ENCODE measurements at regions not wholly inside any gene's neighbourhood (a gene's known extent, or its start where the extent isn't known, plus 50 kb on each side); places are given as distances from the start of the nearest gene placed in this dataset.
"Not testable (repeated sequence)": the region's sequence is repeated elsewhere in the genome, so short reads cannot be mapped to it uniquely, and the experiment has no call there.

DNA sequence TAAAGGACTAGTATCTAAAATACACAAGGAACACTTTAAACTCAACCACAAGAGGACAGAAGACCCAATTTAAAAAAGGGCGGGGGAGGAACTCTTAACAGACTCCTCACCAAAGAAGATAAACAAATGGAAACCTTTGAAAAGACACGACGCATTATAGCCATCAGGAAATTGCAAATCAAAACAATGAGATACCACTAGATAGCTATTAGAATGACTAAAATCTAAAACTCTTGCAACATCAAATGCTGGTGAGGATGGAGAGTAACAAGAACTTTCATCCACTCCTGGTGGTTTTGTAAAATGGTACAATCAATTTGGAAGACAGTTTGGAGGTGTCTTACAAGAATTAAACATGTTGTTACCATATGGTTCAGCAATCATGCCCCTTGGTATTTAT lies 708.2 kb downstream of the BRINP3 start:
- DNase-seq (ENCODE audit: low read depth), result no peak

DNA sequence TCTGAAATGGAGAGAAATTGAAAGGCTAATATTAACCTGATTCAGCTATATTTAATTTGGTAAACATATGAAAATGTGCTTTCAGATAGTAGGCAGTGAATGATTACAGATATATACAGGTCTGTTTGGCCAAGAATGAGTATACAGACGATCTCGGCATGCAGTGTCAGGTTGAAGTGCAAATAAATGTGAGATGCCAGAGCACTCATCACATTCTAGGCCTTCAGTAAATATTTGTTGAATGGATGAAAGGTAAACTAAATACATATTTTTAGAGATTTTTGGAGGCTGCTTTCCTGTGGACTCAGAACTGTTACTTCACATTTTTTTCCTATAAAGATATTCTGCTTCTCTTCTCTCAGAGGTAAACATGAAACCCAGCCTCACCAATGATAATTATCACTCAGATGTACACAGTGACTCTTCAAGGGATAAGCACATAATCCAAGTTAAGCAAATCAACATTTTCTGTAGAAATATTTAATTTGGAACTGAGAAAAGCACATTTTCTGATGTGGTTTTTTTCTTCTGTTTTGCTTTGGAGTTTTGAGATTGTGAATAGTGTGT lies 702.9 kb downstream of the BRINP3 start:
- no peak for DNase-seq (ENCODE audit: low read depth)

DNA sequence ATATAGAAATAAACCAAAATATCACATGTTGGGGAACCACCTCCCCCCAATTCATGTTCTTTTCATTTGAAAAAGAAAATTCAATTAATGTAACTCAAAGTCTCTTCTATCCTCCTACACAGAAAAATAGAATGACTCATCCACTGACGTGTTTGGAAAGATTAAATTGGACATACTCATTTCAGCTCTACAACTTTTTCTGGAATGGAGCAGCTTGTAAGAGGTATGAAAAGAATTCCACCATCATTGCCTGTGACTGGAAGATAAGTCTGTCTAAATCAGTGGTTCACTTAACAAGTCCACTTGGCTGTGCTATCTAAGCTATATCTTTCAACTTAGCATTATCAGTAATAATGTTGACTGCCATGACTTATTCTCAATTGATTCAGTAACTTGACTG lies 702.3 kb downstream of the BRINP3 start:
- DNase-seq (ENCODE audit: low read depth), result no peak

DNA sequence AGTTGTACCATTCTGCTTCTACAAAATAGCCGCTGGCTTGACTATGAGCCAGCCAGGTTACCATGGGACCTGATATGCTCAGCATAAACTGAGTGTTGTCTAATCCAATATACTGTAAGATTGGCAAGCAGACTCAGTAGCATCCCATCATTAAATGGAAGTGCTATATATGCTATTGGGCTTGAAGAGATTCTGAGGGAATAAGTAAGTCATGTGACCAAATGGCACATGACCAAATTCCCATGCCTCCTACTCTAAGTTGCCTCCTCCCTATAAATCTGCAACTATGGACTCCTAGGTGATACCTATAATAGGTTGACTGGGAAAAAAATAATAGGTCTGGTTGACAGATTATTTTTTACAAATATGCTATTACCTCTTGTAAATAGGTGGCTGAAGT lies 698.6 kb downstream of the BRINP3 start:
- DNase-seq (ENCODE audit: low read depth), result no peak

DNA sequence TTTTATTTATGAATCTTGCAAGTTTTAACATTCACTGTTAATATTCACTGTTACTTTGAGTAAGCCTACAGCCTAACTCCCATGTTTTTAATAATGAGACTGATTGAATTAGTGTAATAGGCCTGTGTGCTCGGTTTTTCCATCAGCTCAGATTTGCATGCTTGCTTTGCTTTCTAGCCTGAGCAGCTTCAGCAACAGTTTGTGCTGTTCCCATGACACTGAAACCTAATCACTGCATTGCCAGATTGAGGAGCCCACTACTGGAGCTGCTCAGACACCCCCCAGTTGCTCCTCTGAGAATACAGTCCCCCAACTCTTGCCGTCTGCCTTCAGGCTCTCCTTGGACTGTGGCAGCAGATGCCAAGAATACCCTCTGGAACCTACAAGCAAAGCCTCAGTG lies 695.4 kb downstream of the BRINP3 start:
- no peak for DNase-seq (ENCODE audit: low read depth)

DNA sequence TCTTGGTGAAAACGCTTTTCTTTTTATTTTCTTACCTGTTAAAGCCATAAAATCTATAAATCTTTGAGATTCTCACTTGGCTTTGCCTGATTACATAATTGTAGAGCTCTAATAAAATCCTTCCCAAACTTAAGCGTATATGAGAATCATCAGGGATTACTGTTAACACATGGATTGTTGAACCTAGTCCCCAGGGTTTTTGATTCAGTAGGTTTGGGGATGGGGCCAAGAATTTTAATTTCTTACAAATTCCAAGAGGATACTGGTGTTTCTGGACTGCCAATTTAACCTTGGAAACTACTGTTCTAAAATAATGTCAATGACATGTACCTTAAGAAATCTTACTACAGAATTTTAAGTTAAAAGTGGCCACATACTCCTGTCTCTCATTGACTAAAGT lies 694.2 kb downstream of the BRINP3 start:
- DNase-seq (ENCODE audit: low read depth), result no peak

DNA sequence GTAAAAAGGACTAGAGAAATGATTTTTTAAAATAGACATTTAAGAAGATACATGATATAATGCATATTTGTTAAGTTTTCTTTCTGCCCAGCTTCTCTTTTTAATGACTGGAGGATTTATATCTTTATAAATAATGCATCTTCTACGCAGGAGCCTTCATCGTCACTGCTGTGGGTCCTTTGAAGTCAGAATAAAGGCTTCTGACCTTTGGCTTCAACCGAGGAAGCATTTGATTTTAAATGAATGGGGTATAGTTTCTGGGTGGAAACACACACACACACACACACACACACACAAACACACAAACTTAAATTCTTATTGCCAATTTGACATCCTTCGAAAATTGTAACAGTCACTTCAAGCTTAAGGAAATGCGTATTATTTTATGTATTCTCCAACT lies 690.9 kb downstream of the BRINP3 start:
- DNase-seq (ENCODE audit: low read depth), result no peak

DNA sequence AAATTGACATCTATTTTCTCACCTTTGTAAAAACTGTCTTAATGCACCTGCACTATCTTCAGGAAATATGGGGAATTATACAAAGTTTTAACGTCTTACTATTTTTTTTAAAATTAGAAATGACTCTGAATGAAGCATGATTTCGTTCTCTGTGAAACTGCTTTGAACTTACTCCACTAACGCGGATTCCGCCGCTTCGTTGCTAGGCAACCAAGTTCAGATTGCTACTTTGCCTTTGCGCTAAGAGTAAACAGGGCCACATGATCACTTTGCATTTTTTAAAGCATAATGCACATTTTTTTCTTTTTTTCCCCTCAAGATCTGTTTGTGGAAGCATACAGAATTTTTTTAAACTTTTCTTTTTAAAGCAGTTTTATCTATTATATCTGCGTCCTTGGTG lies 690.5 kb downstream of the BRINP3 start:
- DNase-seq (ENCODE audit: low read depth), result no peak

DNA sequence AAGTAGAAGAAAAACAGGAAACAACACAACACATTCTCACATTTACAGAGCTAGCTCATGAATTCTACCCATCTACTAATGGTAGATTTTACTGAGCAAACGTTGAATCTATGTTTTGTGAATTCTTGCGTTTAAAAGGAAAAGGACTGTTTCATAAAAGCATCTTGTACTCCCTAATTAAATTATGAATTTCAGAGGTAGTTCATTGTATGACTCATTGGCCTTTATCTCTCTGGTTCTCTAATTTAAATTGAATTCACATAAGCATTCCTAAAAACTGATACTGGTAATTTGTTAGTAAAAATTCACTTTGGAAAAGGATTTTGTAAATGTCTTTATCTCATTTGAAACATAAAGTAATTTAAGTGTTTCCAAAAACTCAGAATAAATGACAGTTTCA lies 687.3 kb downstream of the BRINP3 start:
- DNase-seq (ENCODE audit: low read depth), result no peak

DNA sequence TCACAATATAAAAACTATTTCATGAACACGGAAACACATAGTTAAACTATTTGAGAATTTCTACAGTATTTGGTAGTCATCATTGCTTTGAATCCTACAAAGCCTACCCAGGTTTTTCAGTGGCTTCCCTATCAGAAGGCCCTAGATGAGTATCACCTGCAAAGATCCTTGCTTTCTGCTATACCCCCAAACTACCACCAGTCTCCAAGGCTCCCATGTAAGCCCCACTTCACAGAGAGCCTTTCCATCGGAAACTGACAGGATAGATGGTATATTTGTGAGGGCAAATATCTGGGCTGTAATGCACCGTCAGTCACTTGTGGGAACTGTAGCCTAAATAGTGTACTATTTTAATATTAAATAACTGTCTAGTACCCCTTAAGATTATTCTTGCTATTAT lies 674.3 kb downstream of the BRINP3 start:
- DNase-seq (ENCODE audit: low read depth), result no peak

DNA sequence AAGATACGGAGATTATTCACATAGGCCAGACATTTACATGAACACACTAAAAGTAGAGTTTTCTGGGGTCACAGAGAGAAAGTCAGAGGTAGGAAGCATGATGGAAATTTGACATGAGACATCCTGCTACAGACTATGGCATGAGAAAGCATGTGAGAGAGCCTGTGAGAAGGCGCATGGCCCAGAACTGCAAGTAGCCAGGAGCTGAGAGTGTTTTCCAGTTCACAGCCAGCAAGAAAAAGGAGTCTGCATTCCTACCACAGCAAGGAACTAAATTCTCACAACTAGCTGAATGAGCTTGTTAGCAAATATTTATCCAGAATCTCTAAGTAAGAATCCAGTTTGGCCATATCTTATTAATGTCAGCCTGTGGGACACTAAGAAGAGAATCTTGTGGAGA lies 673.3 kb downstream of the BRINP3 start:
- no peak for DNase-seq (ENCODE audit: low read depth)

DNA sequence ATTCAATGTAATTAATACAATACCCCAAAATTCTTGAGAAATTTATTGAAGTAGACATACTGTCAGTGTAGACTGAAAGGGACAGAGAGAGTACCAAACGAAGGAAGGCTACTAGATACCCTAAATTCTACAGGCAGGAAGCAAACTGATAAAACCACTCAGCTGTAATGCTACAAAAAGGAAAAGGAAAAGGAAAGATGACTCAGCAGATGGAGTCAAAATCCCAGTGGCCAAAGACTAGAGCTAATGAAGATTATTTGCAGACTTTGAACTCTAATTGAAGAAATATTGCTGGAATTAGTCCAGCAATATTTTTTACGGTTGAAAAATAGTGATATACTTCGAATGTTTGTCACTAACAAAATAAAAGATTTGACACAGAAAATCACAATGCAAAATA lies 671.9 kb downstream of the BRINP3 start:
- no peak for DNase-seq (ENCODE audit: low read depth)

DNA sequence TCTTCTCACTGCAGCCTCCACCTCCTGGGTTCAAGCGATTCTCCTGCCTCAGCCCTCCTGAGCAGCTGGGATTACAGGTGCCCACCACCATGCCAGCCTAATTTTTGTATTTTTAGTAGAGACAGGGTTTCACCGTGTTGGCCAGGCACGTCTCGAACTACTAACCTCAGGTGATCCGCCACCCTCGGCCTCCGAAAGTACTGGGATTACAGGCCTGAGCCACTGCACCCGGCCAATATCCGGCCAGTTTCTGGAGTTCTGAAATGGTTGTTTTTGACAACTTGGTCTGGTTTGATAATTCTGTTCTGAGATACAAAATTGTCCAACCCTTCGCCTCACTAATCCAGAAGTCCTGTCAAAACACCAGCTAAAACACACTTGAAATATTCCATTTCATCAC lies 667.0 kb downstream of the BRINP3 start:
- not testable (repeated sequence) for DNase-seq (ENCODE audit: low read depth)

DNA sequence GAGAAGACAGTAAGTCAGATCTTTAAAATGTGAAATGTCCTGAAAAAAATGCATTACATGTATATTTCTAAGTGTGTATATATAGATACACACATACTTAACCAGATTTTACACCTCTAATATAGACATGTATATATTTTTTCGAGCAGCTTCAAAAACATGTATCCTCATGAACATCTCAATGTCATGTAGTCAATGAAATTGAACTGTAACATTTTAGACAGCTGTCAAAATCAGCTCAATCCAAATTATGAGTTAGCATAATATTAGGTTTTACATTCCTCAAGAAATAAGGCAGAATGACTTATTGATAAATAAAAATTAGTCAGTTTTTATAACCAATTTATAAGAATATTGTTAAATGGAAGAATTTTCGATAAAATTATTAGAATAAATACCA lies 665.7 kb downstream of the BRINP3 start:
- no peak for DNase-seq (ENCODE audit: low read depth)

DNA sequence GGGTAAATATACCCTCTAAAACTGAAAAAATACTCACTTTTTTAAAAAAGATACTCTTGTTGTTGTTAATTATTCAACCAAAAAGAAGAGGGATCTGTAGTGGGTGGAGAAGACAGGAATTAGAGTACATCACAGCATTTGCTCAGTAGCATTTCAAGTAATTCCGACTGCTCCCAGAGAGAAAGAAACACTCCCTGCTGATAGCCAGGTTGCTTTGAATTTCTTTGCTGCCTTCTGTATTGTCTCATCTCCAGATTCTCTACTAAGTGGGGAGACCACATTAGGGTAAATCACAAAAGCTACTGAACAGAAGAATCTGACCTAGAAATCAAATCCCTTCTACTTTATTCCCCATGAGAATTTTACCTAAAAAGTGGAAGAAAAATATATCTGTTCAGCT lies 661.1 kb downstream of the BRINP3 start:
- DNase-seq (ENCODE audit: low read depth), result no peak

DNA sequence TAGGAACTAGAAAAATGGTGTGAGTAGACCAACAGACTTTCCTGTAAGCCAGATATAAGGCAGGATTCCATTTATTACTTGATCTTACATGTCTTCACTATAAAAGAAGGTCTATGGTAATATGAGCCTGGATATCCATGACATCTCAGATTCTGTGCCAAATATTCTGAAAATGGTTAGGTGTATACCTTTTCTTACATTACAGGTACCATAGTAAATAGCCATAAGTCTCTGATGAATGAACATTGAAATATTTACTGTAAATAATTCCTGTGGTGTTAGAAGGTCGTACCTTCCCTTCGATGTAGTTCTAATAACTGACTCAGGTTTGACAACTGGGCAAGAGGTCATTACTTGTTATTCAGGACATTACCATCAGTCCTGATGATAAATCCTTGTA lies 657.9 kb downstream of the BRINP3 start:
- no peak for DNase-seq (ENCODE audit: low read depth)

DNA sequence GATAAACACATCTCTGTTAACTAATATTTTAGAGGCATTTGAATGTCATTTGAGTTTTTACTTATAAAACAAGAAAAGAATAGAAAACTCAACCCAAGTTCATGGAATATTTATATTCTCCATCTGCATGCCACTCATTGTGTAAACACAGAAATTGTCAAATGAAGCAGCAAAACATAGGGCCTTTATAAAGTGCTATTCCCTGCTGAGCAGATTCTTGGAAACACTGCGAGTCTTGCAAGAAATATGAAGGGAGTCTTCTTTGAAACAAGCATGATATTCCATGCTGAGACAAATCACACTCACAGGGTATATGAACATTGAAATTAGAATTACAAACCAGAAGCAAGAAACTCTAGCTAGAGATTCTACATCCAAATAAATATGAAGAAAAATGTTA lies 655.8 kb downstream of the BRINP3 start:
- no peak for DNase-seq (ENCODE audit: low read depth)

DNA sequence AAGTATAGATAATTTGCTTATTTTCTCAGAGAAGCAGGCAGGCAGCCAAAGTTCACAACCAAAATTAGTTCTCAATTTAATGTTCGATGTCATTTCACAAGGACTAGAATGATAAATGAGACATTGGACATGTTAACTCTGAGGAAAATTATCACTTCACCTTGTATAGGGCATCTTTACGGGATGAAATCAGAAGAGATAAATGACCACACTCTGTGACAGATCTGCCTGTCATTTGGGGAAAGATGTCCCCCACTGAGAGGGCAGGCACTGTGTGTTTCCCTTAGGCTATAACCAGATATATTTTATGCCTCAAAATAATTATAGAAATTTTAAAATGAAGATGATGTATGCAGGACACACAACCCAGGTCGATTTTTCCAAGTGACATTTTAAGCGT lies 642.9 kb downstream of the BRINP3 start:
- DNase-seq (ENCODE audit: low read depth), result no peak

DNA sequence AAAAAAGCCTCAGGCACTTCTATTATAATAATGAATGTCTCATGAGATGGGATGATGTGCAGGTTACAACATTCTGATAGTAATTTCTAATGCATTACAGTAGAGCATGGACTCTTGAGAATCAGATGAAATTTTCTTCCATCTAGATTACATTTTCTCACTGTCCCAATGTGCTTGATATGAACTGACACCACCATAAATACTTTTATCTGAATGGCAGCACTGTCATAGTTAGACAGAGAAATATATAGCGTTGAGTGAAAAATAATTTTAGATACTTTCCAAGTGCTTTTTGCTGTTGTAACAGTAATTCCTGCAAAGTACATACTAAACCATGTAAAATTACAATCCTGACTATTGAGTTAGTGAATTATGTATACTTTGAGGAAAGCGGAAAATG lies 630.1 kb downstream of the BRINP3 start:
- DNase-seq (ENCODE audit: low read depth), result no peak

DNA sequence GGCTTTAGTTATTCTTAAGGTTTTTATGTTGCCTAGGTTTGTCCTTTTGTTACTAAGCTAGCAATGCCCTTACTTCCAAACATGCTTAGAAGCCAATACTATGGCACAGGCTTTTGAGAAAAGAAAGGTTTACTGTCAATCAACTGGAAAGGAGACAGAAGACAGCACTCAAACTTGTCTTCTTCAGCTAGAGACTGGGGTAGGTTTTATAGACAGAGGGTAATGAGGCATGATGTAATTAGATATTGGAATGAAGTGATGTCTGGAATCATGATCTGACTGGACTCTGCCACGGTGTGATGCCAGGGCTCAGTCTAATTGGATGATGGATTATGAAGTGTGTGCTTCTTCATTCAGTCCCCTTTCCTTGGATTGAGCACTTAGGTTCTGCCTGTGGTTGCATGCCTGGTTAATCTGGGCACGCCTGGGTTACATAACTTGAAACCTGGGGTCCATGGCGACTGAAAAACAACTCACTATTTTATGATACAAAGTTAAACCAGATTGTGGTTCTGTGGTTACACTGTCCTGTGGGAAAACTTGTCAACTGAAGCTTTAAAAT lies 625.8 kb downstream of the BRINP3 start:
- DNase-seq (ENCODE audit: low read depth), result no peak

DNA sequence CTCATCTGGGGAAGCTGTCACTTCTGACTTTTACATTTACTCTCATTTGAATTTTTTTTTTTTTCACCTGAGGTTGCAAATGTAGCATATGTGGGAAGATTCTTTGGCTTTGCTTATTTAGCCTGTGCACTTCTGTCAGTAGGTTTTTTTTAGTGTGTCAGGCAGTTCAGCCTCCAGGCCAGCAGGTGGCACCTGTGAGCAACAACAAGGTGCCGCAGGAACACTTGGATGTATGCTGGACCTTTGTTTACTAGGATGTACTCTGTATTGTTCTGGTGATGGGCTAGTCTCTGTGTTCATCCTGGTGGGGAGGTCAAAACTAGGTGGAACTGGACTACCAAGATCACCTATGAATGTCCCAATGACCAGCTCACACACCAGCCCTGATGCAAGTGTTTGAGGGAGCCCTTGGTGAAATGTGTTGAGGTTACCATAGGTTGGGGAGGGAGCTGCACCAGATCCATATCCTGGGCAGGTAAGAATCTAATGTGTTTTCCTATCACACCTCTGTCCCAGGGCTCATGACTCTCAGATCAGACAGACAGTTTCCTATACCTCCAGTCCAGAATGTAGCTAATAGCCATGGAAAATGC lies 618.2 kb downstream of the BRINP3 start:
- no peak for DNase-seq (ENCODE audit: low read depth)

DNA sequence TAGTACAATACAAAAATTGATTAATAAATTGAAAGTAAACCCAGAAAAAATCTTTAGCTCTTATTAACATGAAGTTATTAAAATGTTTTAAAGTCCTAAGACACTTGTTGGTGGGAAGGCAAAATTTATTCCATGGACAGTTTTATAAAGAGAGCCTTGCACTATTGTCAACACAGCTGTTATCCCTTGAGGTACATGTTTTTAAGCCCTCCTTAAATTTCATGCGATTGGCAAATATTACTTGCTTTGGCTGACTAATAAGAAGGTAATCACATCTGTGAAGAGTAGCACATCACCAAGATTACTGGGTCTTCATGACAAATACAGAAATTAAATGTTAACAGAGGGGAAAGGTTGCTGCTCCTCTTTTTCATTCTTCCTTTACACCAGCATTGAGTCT lies 611.1 kb downstream of the BRINP3 start:
- no peak for DNase-seq (ENCODE audit: low read depth)

DNA sequence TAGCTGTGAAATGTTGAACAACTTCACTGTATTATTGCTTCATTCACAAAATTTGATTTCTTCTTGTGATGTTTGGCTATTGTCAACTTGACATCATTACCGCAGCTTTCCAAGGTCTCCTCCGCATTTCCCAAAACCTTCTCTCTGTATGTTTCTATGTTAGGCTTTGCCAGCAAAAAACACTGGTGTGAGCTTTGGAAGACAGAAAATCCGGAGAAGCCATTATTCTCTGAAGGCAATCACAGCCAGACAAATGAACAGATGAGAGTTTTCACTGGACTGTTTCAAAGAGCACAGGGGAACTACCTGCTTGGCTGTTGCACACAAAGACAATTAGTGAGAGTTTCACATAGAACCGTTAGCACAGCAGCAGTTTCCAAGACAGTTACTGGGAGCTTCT lies 609.6 kb downstream of the BRINP3 start:
- no peak for DNase-seq (ENCODE audit: low read depth)

DNA sequence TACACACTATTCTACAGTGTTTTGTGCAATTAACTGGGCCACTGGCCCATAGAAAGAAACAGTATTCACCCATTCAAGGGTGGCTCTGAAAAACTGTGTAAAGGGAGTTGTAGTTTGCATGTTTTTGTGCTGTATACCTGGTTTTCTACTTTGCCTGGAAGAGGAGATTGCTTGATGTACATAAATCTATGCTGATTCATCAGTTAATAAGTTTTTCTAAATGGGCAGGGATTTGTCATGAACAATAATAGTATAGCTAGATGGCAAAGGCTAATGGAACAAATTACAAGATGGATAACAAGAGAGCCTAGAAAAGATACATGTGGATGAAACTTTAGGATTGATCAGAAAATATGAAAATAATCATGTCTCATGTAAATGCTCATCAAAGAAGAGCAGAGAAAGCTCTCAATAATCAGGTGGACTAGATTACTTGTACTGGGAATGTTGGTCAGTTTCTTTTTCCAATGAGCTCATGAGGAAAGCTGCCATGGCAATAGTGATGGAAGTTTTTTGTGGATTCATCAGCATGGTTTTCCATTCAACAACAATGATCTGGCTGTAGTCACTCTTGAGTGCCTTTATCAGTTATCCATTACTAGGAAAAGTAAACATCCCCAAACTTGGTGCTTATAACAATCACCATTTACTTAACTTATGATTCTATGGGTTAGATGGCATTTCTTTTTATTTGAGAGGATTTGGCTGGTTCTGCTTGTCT lies 602.8 kb downstream of the BRINP3 start:
- no peak for DNase-seq (ENCODE audit: low read depth)
